Right lobe of liver (tissue), 6 donors: ENCODE measurements at regions not wholly inside any gene's neighbourhood (a gene's known extent, or its start where the extent isn't known, plus 50 kb on each side); places are given as distances from the start of the nearest gene placed in this dataset.

Source experiments
- ATAC-seq, 4 donors: fragments of 200-7000 bp; cut with Tn5 transposase; one replicate each; pipeline ENCODE4 v1.9.1; 2020; ENCODE audit warnings: mild to moderate bottlenecking in 4 of 4, moderate library complexity in 4 of 4
- DNase-seq, 3 donors: peaks; one replicate each; pipeline ENCODE4 v3.0.0-alpha.2; 2020
- H3K27ac ChIP-seq, 3 donors: fragments of 200-600 bp; one replicate each; pipeline ENCODE4 v1.8.0; 2022
- H3K27me3 ChIP-seq, 2 donors: fragments of 200-600 bp; one replicate each; pipeline ENCODE4 v1.8.0; 2022
- H3K36me3 ChIP-seq, 4 donors: fragments of 200-600 bp; sonication (generic) in 1 of 4; one replicate each; pipeline versions ENCODE4 v1.5.1 to v1.8.0; 2017 to 2022; ENCODE audit warnings: control low read depth in 1 of 4
- H3K4me1 ChIP-seq, 4 donors: fragments of 200-600 bp; sonication (generic) in 1 of 4; one replicate each; pipeline versions ENCODE4 v1.5.1 to v1.8.0; 2017 to 2022; ENCODE audit warnings: control low read depth in 1 of 4
- H3K4me3 ChIP-seq, 3 donors: fragments of 200-600 bp; one replicate each; pipeline ENCODE4 v1.8.0; 2022
- H3K9me3 ChIP-seq, 4 donors: fragments of 200-600 bp; sonication (generic) in 1 of 4; one replicate each; pipeline versions ENCODE4 v1.5.1 to v1.8.0; 2017 to 2022; ENCODE audit warnings: control low read depth in 1 of 4
- CTCF ChIP-seq, 4 donors: fragments of 200-600 bp in 3 of 4; fragments of 450-650 bp in 1 of 4; IDR thresholded peaks; one replicate each; pipeline versions ENCODE4 v1.5.1 to v1.8.0; 2016 to 2022; ENCODE audit warnings: antibody characterized with exemption in 4 of 4, mild to moderate bottlenecking in 2 of 4
- POLR2A ChIP-seq: fragments of 450-650 bp; IDR thresholded peaks from one replicate; pipeline ENCODE4 v1.6.1; 2017; ENCODE audit warnings: antibody characterized with exemption, mild to moderate bottlenecking
- WGBS: methylation state at CpG from one replicate; pipeline ENCODE4 v1.1.6; 2018; ENCODE audit warnings: low coverage, low lambda C conversion rate; ENCODE audit not compliant: insufficient coverage; ENCODE audit errors: missing lambda C conversion rate; 5-methylcytosine and 5-hydroxymethylcytosine counted together
- intact Hi-C, 2 donors: fragments of 100-400 bp; cut with DNase I; formaldehyde crosslinking; loops; one replicate each; pipeline versions ENCODE4 v1.11.2 to v1.14.1; 2022
- donor health status: DM: no; HTN: yes; CAD: no.
- donor health status: DM: no; HTN: no; CAD: no.
- donor health status: DM: no; HTN: no; CAD: no.
- donor health status: DM: no; HTN: yes; CAD: no.
- donor health status: DM: no; HTN: yes; CAD: no.

- Histone ChIP-seq H3K27ac (no peak overlapping the region), H3K27me3 (no peaks in the 10 kb centered on the region), H3K4me3 (no peak overlapping the region), H3K36me3 (no peaks in the 10 kb centered on the region), H3K4me1 (no peaks in the 10 kb centered on the region), H3K9me3 (no peaks in the 10 kb centered on the region)
- intact Hi-C loops, result no loop called here
- WGBS, result 42% methylated on average over 3 of the region's 3 CpGs
- DNase-seq (no peak), ATAC-seq (no peak)
- TF ChIP-seq POLR2A, result no peak
- TF ChIP-seq CTCF (IDR thresholded peaks at IDR 0.05), result no peak
Measured at GRCh38 chr5:125896368-125896767, 526.8 kb upstream of the GRAMD2B start.

GRCh38 chr5:125897089-125897488 lies 526.1 kb upstream of the GRAMD2B start:
- Histone ChIP-seq H3K27ac (no peak overlapping the region), H3K36me3 (no peaks in the 10 kb centered on the region), H3K4me3 (no peak overlapping the region), H3K9me3 (no peaks in the 10 kb centered on the region), H3K27me3 (no peaks in the 10 kb centered on the region), H3K4me1 (no peaks in the 10 kb centered on the region)
- no peak for ATAC-seq
- DNase-seq, result no peak
- intact Hi-C loops, result no loop called here
- no peak for TF ChIP-seq POLR2A
- TF ChIP-seq CTCF (IDR thresholded peaks at IDR 0.05), result no peak

GRCh38 chr5:125898851-125899405 lies 524.3 kb upstream of the GRAMD2B start:
- H3K4me1 ChIP-seq, result no peaks in the 10 kb centered on the region
- no peak for ATAC-seq
- whole genome bisulfite sequencing, result 62% methylated on average over 2 of the region's 2 CpGs
- no peaks in the 10 kb centered on the region for H3K27me3 ChIP-seq
- H3K36me3 ChIP-seq, result no peaks in the 10 kb centered on the region
- H3K9me3 ChIP-seq, result no peaks in the 10 kb centered on the region
- no peak for DNase-seq
- intact Hi-C loops, result no loop called here
- H3K27ac ChIP-seq, result no peak overlapping the region
- no peak for TF ChIP-seq POLR2A
- TF ChIP-seq CTCF (IDR thresholded peaks at IDR 0.05), result no peak
- no peak overlapping the region for H3K4me3 ChIP-seq

GRCh38 chr5:125912028-125912427 lies 511.2 kb upstream of the GRAMD2B start:
- WGBS, result 90% methylated on average over 1 of the region's 1 CpG
- ATAC-seq, result no peak
- DNase-seq, result no peak
- no peak overlapping the region for H3K27ac ChIP-seq
- no peaks in the 10 kb centered on the region for H3K9me3 ChIP-seq
- no peak overlapping the region for H3K4me3 ChIP-seq
- H3K4me1 ChIP-seq, result no peaks in the 10 kb centered on the region
- H3K36me3 ChIP-seq, result no peaks in the 10 kb centered on the region
- intact Hi-C loops, result no loop called here
- TF ChIP-seq POLR2A, result no peak
- TF ChIP-seq CTCF (IDR thresholded peaks at IDR 0.05), result no peak
- H3K27me3 ChIP-seq, result no peaks in the 10 kb centered on the region

GRCh38 chr5:125913200-125913599 lies 510.0 kb upstream of the GRAMD2B start:
- TF ChIP-seq CTCF (IDR thresholded peaks at IDR 0.05) (no peak), POLR2A (no peak)
- H3K27me3 ChIP-seq, result no peaks in the 10 kb centered on the region
- 100% methylated on average over 1 of the region's 2 CpGs for WGBS
- H3K9me3 ChIP-seq, result no peaks in the 10 kb centered on the region
- no peaks in the 10 kb centered on the region for H3K4me1 ChIP-seq
- DNase-seq (no peak), ATAC-seq (no peak)
- no peak overlapping the region for H3K4me3 ChIP-seq
- intact Hi-C loops, result no loop called here
- H3K36me3 ChIP-seq, result no peaks in the 10 kb centered on the region
- H3K27ac ChIP-seq, result no peak overlapping the region
